ENCODE measurements at regions not wholly inside any gene's neighbourhood (a gene's known extent, or its start where the extent isn't known, plus 50 kb on each side); places are given as distances from the start of the nearest gene placed in this dataset.

GRCh38 chr6:110033101-110033500 lies 55.0 kb downstream of the GPR6 start:
- in situ Hi-C loops (cut with MboI; ENCODE audit: low pct_unique_long_range_greater_than_20kb, low sequenced_read_pairs, unreplicated experiment): loop anchor here (10.0 kb wide), 2 partner anchors 318 to 508 kb away; no protein-coding TSS in a partner anchor
- no peak for DNase-seq (ENCODE audit: low spot score)
- no peak for TF ChIP-seq CTCF (IDR thresholded peaks at IDR 0.05; ENCODE audit: extremely low read depth, insufficient read depth, missing control alignments)

- no peak for DNase-seq (ENCODE audit: low spot score)
- no peak for TF ChIP-seq CTCF (IDR thresholded peaks at IDR 0.05; ENCODE audit: extremely low read depth, insufficient read depth, missing control alignments)
- in situ Hi-C loops (cut with MboI; ENCODE audit: low pct_unique_long_range_greater_than_20kb, low sequenced_read_pairs, unreplicated experiment): loop anchor here (10.0 kb wide), 2 partner anchors 319 to 509 kb away; no protein-coding TSS in a partner anchor
Observed at GRCh38 chr6:110033749-110034666, 55.9 kb downstream of the GPR6 start.

- TF ChIP-seq CTCF (IDR thresholded peaks at IDR 0.05; ENCODE audit: extremely low read depth, insufficient read depth, missing control alignments): no peak
Observed at GRCh38 chr6:110034667-110035036, 56.5 kb downstream of the GPR6 start.

GRCh38 chr6:110035321-110035720 lies 57.2 kb downstream of the GPR6 start:
- no peak for TF ChIP-seq CTCF (IDR thresholded peaks at IDR 0.05; ENCODE audit: extremely low read depth, insufficient read depth, missing control alignments)
- in situ Hi-C loops (cut with MboI; ENCODE audit: low pct_unique_long_range_greater_than_20kb, low sequenced_read_pairs, unreplicated experiment): loop anchor here (10.0 kb wide), 2 partner anchors 321 to 511 kb away; no protein-coding TSS in a partner anchor
- no peak for DNase-seq (ENCODE audit: low spot score)

More at GRCh38 chr6:110034667-110035036, 56.5 kb downstream of the GPR6 start:
- in situ Hi-C loops (cut with MboI; ENCODE audit: low pct_unique_long_range_greater_than_20kb, low sequenced_read_pairs, unreplicated experiment): loop anchor here (10.0 kb wide), 2 partner anchors 320 to 510 kb away; no protein-coding TSS in a partner anchor
- no peak for DNase-seq (ENCODE audit: low spot score)

DNA sequence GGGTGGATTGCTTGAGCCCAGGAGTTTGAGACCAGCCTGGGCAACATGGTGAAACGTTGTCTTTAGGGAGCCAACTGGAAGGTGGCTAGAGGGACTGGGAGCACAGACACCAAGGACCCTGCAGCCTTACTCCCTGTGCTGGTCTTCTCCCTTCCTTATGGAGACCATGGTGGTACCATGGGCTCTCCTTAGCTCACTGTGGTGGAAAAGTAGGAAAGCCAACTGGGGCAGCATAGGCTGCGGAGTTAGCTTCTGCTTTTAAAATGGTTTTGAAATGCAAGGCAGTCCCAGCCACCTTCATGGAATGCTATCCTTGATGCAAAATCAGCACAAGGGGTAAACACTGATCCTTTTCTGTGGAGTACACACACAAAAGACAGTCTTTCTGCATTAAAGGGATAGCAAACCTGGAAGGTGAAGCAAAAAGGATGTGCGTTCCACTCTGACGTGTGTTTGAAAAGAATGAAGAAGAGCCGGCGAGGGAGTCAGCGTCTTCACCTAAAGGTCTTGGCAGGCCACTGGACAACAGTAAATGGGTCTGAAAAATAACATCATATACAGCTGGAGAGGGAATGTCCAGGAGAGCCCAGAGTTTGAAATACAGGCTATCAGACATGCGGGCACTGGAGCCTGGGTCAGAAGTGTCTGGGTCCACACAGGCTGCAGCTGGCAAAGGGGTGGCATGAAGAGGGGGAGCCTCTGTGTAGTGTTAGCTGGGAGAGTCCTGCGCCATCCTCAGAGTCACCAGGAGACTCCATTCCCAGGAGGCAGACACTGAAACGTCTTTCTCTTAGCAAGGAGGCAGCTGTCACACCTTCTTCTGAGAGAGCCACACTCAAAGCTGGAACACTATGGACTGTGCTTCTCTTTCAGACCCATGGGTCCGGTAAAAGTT lies 58.5 kb downstream of the GPR6 start:
- DNase-seq (ENCODE audit: low spot score): no peak
- no peak for TF ChIP-seq CTCF (IDR thresholded peaks at IDR 0.05; ENCODE audit: extremely low read depth, insufficient read depth, missing control alignments)
- in situ Hi-C loops (cut with MboI; ENCODE audit: low pct_unique_long_range_greater_than_20kb, low sequenced_read_pairs, unreplicated experiment): loop anchor here (10.0 kb wide), 2 partner anchors 322 to 512 kb away; no protein-coding TSS in a partner anchor

GRCh38 chr6:110037726-110038295 lies 59.7 kb downstream of the GPR6 start:
- no peak for DNase-seq (ENCODE audit: low spot score)
- TF ChIP-seq CTCF (IDR thresholded peaks at IDR 0.05; ENCODE audit: extremely low read depth, insufficient read depth, missing control alignments): no peak
- in situ Hi-C loops (cut with MboI; ENCODE audit: low pct_unique_long_range_greater_than_20kb, low sequenced_read_pairs, unreplicated experiment): loop anchor here (10.0 kb wide), 2 partner anchors 323 to 513 kb away; no protein-coding TSS in a partner anchor
